B cell (primary cell): ENCODE measurements at regions not wholly inside any gene's neighbourhood (a gene's known extent, or its start where the extent isn't known, plus 50 kb on each side); places are given as distances from the start of the nearest gene placed in this dataset.

Experiments
- CTCF ChIP-seq: fragments of 200-600 bp; IDR thresholded peaks from one replicate; pipeline ENCODE4 v1.8.0; 2022; ENCODE audit warnings: antibody characterized with exemption, mild to moderate bottlenecking
- EZH2 ChIP-seq: IDR thresholded peaks from 2 replicates; pipeline ENCODE4 v1.6.1; 2012; ENCODE audit warnings: borderline replicate concordance, low read depth, mild to moderate bottlenecking, moderate library complexity, low read length; ENCODE audit not compliant: insufficient read depth, poor library complexity, severe bottlenecking

- TF ChIP-seq CTCF, result no peak
- no peak for TF ChIP-seq EZH2
Observed at GRCh38 chr2:173829727-173830126, 135.4 kb downstream of the SP3 start.
